GM21717 (cell line): ENCODE measurements at regions not wholly inside any gene's neighbourhood (a gene's known extent, or its start where the extent isn't known, plus 50 kb on each side); places are given as distances from the start of the nearest gene placed in this dataset.
"Not testable (repeated sequence)": the region's sequence is repeated elsewhere in the genome, so short reads cannot be mapped to it uniquely, and the experiment has no call there.

ENCODE experiments used
- ATAC-seq: cut with Tn5 transposase; IDR thresholded peaks from one replicate; pipeline ENCODE4 v1.9.1; 2021; ENCODE audit warnings: mild to moderate bottlenecking, moderate library complexity; ENCODE audit not compliant: unreplicated experiment

DNA sequence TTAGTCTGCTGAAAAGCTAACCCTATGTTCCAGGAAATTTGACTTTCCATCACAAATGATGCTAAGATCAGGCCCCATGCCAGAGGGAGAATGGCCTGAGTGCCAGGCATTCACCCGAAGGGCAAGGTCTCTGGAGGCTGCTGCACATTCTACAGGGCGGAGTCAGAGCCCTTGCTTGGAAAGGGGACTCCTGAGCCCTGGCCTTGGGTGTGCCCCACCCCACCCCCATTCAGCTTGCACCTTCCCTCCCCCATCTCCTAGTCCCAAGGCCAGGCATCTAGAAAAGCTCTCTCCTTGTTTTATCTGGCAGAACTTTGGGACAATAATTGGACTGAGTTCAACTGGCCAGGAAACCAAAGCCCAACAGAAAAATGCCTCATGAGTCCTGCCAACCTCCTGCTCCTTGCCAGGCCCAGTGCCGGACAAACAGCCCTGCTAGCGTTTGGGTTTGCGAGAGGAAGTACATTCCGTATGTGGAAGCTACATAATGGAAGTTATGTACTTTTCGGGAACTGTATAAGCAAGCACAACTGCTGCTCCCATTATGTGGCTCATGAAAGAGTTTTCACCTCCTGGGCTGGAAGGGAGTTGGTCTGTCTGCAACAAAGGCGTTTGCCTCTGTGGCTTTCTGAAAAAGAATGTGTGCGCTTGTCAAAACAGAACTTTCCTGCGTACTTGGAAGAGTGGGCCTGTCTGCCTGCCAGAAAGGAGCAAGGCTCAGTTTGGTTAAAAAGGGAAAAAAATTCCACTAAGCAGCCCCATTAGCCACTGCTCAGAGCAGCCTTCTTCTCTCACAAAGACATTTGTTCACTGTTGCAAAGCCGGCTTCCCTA is 321.5 kb upstream of the CTNNB1 start:
- ATAC-seq: no peak

DNA sequence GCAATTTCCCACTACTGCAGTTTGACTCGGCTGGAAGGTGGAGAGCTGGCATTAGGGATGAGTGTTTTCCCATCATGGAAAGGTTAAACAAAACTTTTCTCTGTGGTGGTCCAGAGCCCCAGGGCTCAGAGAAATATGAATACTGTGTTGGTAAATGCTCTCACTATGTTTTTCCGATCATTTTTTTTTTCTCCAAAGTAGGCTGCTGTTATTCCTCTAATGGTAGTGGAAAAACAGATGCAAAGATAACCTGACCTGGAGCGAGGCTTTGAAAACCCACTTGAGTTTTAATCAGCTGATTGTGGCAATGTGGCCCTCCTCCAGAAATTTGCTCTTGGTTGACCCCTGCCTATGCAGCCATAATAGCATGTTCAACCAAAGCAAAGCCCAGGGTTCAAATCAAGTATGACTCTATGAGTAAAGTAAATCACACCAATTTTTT is 320.8 kb upstream of the CTNNB1 start:
- ATAC-seq: no peak

DNA sequence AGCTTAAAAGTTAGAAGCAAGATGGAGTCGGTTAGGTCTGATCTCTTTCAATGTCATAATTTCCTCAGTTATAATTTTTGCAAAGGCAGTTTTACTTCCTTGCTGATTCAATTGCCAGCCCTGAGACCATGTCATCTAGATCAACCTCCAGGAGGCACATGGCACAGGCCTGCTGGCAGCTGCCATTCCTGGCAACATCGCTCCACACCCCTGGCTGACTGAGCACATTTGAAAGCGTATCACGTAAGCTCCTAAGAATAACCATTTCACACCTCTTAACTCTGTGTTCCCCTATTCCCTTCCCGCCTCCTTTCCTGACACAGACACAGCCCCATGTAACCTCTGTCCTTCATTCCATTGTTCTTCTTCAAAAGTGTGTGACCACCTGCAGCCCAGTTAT is 313.9 kb upstream of the CTNNB1 start:
- ATAC-seq: no peak

DNA sequence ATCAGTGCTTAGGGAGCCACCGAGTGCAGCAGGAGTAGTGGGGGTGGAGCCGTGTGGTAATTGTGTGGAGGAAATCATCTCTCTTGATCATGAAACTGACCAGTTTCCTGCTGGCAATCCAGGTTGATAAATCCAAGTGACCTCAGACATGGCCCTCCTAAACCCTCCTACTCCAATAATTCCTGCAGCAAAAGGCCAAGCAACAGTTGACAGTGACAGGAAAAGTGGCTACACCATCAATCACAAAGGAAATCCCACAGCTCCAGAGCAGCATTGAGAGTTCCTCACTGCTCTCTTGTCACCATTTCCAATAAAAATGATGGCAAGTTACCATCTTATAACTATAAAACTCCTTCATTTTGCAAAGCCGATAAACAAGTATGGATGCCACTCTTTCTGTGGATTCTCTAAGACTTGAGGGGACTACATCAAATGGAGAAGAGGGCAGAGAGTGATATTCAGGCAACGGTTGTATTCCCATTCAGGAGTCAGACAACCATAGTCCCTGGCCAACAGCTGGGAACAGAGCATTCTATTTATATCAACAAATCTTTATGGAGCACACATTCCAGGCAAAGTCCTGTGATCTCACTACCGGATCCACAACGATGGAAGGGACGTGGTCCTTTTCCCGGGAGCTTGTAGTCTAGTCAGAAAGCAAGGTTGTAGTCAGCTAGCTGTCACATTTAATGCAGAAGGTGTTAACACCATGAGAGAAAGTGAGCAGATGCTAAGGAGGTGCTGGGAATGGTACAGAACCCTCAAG is 312.5 kb upstream of the CTNNB1 start:
- ATAC-seq: no peak

DNA sequence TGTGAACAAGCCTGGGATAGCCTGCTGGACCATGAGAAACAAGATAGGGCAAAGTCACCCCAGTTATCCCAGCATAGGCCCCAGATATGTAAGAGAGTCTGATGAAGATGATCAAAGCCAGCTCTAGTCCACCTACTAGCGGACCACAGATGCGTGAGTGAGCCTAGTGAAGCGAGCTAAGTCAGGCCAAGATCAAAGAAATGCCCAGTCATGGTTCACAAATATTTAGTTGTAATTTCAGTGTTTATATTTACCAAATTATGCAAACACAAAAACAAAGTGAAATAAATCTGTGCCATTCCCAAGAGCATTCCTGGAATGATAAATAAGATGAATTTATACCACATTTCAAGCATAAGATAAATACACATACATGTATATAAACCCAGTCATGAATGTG is 308.1 kb upstream of the CTNNB1 start:
- no peak for ATAC-seq

- ATAC-seq: no peak
Measured at GRCh38 chr3:40895109-40895508, 304.2 kb upstream of the CTNNB1 start.

DNA sequence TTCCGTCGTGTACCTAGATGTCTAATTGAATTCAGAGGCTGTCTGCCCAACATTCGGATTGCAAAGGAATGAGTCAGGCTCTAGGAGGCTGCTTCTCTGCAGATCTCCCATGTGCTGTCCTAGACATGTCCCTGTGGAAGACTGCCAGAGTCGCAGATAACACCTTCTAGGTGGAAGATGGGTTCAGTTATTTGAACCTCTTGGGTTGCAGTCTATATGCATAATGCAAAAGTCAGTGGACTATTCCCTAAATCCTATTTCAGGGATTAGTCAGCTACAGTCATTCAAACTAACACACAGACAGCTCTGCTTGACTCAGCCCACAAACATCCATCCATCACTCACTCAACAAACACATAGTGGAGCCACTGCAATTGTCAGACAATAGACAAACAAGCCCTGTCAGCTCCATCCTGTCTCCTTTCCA is 300.0 kb upstream of the CTNNB1 start:
- ATAC-seq: no peak

- ATAC-seq: no peak
Measured at GRCh38 chr3:40901298-40901697, 298.0 kb upstream of the CTNNB1 start.

GRCh38 chr3:40901796-40902195 is 297.5 kb upstream of the CTNNB1 start:
- ATAC-seq: no peak

DNA sequence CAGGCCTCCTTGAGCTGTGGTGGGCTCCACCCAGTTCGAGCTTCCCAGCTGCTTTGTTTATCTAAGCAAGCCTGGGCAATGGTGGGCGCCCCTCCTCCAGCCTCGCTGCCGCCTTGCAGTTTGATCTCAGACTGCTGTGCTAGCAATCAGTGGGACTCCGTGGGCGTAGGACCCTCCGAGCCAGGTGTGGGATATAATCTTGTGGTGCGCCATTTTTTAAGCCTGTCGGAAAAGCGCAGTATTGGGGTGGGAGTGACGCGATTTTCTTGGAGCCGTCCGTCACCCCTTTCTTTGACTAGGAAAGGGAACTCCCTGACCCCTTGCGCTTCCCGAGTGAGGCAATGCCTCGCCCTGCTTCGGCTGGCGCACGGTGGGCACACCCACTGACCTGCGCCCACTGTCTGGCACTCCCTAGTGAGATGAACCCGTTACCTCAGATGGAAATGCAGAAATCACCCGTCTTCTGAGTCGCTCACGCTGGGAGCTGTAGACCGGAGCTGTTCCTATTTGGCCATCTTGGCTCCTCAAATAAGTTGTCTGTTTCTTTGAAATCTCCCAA is 291.3 kb upstream of the CTNNB1 start:
- ATAC-seq: not testable (repeated sequence)

GRCh38 chr3:40908612-40909011 is 290.7 kb upstream of the CTNNB1 start:
- ATAC-seq: no peak

DNA sequence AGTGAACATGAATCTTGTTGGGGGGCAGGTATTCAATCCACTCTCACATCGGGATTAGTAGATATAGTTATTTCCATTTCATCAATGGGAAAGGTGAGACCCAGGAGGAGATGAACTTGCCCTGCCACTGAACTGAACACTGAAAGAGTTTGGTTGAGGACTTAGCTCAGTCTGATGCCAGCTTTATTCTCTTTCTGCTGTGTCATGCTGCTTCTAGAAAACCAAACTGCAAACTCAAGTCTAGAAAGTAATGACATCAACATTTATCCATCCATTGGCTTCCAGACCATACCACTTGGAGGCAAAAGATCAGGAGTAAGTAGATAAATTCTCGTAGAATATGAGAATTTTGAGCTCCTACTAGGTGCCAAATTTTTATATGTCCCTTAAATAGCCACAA is 288.0 kb upstream of the CTNNB1 start:
- ATAC-seq: no peak

- ATAC-seq: no peak
Measured at GRCh38 chr3:40911928-40912327, 287.4 kb upstream of the CTNNB1 start.

DNA sequence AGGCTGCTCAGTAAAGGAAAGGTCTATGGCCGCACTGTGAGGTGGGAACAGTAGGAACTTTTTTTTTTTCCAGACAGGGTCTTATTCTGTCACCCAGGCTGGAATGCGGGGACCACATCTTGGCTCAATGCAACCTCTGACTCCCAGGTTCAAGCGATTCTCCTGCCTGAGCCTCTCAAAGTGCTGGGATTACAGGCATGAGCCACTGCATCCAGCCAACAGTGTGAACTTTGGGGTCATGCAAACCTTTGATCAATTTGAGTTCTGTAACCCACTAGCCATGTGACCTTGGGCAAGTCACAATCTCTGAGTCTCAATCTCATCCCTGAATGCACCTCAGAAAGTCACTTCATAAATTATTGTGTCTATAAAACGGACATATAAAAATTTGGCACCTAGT is 286.8 kb upstream of the CTNNB1 start:
- ATAC-seq: no peak

DNA sequence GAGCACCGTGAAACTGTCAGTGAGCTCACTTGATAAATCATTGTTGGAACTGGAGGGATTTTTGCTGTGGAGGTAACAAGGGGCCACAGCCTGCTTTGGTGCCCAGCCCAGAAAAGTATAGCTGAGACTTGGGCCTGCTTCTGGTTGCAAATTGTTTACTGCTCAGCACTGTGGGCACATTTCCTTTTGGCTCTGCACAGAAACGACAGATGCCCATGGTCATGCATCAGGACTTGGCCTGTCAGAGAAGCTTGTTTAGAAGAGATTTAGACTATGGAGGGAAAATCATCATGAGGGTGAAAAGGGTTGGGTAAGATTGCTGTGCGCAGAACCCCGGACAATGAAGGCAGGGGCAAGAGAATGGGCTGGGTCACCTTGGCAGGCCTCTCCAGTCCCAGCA is 286.1 kb upstream of the CTNNB1 start:
- ATAC-seq: no peak

DNA sequence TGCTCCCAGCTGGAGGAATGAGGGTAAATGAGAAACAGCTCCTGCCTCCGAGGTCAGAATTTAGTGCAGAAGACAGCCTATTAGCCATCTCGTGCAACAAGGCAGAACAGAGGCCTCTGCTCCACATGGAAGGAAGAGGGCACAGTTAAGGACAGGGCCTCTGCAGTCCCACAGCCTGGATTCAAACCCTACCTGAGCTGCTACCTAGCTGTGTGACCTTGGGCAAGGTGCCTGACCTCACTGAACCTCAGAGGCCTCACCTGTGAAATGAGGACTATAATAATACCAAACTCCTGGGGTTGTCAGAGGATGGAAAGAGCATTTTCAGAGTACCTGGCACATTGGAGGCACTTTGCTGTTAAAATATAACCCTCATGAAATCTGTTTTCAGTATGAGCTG is 285.7 kb upstream of the CTNNB1 start:
- ATAC-seq: no peak

- ATAC-seq: no peak
Measured at GRCh38 chr3:40914475-40914874, 284.8 kb upstream of the CTNNB1 start.

DNA sequence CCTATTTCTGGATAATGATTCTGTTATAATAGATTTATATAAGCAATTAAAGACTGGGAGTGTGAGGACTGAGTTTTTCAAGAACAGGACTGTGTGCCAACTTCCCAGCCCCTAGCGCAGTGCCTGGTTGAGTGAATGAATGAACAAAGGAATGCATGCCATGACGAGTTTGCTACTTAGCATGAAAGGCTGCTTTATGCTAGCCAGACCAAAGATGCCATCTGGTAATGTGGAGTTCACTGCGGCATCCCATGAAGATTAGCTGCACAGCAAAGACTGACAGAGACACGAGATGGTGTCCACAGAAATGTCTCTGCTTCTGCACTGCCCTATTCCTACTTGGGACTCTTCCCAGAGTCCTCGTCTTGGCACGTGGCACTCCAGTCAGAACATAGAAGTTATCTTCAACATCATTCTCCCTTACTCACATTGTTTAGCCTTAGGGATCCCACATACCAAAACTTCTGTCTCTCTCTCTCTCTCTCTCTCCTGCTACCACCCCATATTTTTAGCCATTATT is 283.9 kb upstream of the CTNNB1 start:
- ATAC-seq: no peak

DNA sequence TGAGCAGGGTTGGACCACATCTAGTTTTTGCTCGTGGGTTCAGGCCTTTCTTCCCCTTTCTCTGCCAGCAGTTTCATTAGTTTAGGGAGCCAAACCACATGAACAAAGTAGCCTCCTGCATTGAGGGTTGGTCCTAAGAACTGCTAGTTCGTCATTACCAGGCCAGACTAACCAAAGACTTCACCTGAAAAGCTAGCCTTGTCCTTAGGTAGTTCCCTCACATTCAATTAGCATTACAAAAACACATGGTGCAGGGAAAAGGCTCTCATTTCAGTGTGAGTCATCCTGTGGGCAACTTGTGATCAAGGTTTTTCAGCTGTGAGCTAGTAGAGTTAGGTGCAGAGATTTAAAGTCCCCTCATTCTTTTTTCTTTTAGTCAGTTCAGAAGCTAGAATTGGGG is 279.3 kb upstream of the CTNNB1 start:
- no peak for ATAC-seq

- no peak for ATAC-seq
Measured at GRCh38 chr3:40921251-40921650, 278.1 kb upstream of the CTNNB1 start.

DNA sequence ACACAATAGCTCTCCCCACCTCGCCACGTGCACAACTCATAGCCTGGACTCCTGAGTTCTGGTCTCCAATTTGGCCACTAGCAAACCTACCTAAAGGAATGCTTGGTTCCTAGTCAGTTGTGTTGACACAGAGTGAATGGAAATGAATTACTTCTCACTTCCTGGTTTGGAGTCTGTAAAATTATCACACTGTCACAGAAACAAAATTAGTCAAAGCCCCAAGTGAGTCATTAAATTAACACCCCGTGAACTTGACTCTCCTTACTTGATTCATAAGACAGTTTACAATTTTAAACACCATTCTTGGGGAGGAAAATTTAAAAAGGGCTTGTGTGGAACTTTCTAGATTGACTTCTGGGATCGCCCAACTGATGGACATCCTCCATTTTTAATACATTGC is 276.2 kb upstream of the CTNNB1 start:
- no peak for ATAC-seq

- ATAC-seq: no peak
Measured at GRCh38 chr3:40923651-40924050, 275.7 kb upstream of the CTNNB1 start.
